ENCODE measurements at regions not wholly inside any gene's neighbourhood (a gene's known extent, or its start where the extent isn't known, plus 50 kb on each side); places are given as distances from the start of the nearest gene placed in this dataset.
"Not testable (repeated sequence)": the region's sequence is repeated elsewhere in the genome, so short reads cannot be mapped to it uniquely, and the experiment has no call there.

DNA sequence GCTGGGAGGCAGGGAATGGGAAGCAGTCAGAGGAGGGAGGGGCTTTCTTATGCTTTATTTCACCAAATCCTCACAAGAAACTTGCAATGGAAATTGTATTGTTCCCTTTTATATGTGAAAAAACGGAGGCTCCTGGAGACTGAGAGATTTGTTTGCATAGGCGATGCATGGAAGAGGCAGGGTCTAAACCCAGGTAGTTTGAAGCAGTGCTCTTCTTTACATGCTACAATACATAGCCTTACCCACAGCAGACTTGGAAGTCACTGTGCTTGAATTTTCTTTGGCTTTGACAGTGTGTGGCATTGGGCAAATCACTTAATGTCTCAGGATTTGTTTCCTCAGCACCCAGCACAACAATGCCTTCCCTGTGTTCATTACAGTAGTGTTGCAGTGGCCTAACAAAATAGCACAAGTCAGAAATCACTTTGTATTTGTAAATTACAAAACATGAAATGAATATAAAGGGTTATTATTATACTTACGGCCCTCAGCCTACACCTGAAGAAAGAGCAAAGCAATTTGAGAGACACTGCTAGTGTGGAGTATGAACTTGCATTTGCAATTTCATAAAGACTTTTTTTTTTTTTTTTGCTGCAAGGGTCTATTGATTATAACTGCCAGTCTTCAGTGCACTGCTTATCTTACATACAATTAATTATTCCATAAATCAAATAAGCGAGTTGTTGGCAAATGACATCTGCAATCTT is 646.4 kb upstream of the KCNMB2 start:
- DNase-seq, result no peak

DNA sequence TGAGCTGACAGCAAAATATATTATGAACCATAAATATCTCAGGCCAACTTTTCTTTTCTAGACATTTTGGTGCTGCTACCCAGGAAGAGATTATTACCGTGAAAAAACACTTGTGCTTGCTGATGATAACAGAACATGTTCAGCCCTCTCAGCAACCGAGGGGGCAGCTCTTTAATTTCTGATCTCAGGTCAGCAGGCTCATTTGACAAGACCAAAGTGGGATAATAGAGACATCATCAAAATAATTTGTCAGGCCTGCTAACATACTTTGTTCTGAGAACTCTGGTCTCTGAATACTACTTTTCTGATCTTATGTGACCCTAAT is 645.9 kb upstream of the KCNMB2 start:
- DNase-seq, result no peak

GRCh38 chr3:177891569-177891968 is 644.7 kb upstream of the KCNMB2 start:
- DNase-seq, result not testable (repeated sequence)

- no peak for DNase-seq
These were observed 642.9 kb upstream of the KCNMB2 start for GRCh38 chr3:177893331-177893730.

DNA sequence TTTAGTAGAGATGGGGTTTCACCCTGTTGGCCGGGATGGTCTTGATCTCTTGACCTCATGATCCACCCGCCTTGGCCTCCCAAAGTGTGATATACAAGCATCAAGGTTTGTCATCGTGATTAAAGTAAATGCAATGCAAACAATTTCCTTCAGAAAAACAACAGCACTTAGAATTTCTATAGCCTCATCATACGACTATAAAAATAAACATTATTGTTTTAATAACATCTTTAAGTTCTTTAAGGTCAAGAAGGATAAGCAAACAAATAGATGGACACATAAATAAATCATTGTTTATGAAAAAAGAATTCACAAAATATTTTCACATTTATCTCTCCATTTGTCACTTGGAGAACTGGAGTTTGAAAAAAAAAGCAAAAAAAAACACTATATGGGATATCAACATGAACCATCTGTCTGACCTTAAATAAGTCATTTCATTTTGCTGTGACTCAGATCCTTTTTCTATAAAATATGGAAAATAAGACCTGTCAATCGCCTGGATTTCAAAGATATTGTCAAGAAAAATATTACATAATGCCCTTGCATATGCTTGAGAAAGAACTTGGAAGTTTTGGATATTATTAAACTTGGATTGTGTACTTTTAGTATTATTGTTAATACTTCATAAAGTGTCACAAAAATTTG is 642.0 kb upstream of the KCNMB2 start:
- no peak for DNase-seq

- no peak for DNase-seq
These were observed 638.1 kb upstream of the KCNMB2 start for GRCh38 chr3:177898185-177898584.

DNA sequence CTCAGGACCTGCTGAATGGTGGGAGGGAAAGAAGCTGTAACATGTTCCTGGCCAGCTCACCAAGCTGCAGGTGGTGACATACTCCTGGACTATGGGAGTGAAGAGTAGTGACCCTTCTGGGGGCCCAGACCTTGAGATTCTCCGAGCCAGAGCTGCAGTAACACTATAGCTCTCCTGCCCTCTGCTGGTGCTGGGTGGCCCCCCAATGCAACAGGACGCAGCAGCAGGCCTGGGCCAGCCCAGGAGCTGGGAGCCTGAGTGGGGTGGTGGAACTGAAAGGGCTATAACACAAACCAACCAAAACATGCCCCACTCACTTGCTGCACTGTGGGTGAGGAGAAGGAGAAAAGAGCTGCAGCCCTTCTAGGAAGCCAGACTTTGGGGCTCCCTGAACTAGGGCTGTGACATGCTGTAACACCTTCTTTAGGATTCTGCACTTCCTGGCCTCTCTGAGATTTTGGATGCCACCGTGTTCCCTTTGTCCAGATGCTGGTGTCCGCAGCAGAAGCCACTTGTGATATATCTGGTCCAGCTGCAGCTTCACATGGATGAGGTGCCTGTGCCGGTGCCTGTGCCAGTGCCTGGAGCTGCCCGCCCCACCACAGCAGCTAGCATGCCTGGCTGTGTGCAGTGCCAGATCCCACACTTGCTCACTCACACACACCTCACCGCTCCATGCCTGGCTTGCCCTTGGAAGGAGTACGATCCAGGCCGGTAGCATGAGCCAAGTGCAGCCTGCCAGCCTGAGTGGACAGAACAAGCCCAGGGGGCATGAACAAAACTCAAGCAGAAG is 636.8 kb upstream of the KCNMB2 start:
- no peak for DNase-seq

DNA sequence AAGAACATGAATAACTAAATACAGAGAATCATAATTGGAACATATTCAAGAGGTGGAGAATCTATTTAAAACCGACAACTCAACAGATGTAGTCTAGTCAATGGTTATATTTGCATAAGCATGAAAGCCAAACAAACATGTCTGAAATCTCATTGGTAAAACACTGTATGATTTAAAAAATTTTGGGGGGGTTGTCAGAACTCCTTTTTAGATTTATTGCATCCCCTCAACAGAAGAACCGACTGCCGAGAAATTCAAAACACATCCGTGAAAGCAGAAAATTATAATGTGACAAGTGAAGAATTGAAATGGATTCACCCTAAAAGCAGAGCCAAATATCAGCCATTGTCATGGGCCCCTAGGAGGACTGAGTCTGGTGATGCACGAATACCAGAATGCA is 633.4 kb upstream of the KCNMB2 start:
- no peak for DNase-seq

DNA sequence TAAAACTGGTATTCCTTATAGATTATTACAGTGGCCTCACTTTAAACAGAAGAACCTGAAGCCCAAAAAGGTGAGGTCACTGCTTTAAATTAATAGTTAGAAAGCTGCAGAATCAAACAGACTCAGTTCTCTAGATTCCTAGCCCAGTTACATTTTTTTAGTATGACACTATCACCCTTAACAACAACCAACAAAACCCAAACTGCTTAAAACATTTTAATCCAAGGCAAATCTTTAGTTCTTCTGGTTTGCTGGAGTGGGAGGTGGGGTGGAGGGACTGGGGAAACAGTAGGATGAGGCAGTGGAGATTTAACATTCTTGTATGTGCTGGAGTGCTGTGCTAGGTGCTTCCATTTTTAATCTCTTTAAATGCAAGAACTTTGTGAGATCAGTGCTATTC is 631.6 kb upstream of the KCNMB2 start:
- DNase-seq, result no peak

- no peak for DNase-seq
These were observed 630.8 kb upstream of the KCNMB2 start for GRCh38 chr3:177905173-177906125.

DNA sequence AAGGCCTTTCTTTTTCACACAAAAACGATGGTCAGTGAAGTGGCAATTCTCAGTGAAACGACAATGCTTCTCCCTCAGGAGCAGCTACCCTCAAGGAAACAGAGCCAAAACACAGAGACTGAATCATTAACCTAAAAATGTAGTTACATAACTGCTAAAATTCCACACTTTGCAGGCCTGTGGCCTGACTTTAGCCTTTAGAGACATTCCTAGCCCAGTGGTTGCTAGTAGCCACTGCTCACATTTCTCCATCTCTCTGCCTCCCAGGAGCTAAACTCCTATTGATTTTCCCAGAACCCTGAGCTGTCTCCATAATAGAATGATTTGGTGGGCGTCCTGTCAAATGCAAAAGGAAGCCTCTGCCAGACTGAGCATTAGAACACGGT is 630.1 kb upstream of the KCNMB2 start:
- no peak for DNase-seq

DNA sequence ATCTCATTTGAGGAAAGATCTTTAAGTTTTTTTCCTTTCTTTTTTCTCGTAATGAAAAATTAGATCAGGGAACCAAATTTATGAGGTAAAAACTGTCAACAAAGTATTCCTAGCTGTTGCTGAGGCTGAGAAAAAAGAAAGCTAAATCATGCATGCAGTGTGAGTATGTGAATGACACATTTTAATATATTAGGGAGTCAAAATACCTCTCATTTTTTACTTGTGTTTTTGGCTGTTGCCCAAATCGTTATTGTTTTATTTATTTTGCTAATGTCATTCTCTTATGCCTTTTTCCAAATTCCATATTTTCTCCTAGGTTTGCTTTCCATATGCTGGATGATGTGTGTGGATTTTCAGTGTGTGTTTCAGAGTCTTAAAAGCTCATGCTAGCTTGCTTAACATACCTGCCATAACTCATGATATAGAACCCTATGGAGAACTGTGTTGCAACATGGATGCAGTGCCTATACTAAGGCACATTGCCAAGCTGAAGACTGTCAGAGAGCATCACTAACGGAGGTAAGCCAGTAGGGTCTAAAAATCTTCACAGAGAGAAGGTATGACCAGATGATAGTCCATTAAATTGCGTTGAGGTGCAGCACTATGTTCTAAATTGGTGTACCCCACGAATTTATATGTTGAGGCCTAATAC is 629.5 kb upstream of the KCNMB2 start:
- no peak for DNase-seq

DNA sequence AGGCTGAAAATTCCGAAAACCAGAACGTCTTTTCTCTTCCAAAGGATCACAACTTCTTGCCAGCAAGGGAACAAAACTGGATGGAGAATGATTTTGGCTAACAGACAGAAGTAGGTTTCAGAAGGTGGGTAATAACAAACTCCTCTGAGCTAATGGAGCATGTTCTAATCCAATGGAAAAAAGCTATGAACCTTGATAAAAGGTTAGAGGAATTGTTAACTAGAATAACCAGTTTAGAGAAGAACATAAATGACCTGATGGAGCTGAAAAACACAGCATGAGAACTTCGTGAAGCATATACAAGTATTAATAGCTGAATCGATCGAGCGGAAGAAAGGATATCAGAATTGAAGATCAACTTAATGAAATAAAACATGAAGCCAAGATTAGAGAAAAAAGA is 626.7 kb upstream of the KCNMB2 start:
- DNase-seq, result not testable (repeated sequence)

DNA sequence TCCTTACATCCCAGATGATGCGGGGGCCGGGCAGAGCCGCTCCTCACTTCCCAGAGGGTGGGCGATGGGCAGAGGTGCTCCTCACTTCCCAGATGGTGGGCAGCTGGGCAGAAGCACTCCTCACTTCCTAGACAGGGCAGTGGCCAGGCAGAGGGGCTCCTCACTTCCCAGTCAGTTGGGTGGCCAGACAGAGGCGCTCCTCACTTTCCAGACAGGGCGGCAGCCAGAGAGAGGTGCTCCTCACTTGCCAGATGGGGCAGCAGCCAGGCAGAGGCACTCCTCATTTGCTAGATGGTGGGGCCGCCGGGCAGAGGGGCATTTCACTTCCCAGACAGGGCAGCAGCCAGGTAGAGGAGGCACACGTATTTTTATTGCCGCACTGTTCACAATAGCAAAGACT is 622.0 kb upstream of the KCNMB2 start:
- DNase-seq, result no peak

DNA sequence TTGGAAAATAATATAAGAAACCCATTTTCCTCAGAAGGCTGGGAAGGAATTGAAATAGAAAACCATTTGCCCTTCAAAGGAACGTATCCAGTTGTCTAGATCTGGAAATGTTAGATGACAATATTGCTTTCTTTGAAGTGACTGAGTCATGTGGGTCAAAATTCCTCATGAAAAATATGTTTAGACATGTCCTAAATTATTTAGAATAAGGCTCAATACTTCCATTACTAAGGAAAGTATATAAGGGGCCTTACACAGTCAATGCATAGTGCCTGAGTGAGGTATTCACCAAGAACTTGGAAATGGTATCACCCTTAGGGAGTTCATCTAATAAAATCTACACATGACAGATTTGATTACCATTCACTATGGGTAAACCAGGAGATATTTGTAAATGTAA is 619.8 kb upstream of the KCNMB2 start:
- DNase-seq, result no peak

GRCh38 chr3:177917234-177917861 is 618.9 kb upstream of the KCNMB2 start:
- DNase-seq, result no peak

GRCh38 chr3:177921153-177921552 is 615.1 kb upstream of the KCNMB2 start:
- no peak for DNase-seq

DNA sequence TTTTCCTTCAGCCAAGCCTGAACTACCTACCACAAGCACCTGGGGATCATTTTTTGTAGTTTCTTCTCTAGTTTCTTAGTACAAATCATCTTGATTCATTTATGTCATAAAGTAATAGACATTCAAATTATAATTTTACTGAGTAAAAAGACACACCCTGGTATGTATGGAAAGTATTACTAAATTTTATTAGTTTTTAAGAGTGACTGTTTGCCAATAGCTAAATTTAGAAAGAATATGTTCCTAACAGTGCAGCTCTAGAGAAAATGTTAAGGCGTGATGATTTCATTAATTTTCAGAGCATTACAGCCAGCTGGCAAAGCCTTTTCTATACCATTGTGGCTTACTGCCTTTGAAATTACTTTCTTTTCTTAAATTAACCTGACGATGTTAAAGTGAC is 612.0 kb upstream of the KCNMB2 start:
- DNase-seq, result no peak

DNA sequence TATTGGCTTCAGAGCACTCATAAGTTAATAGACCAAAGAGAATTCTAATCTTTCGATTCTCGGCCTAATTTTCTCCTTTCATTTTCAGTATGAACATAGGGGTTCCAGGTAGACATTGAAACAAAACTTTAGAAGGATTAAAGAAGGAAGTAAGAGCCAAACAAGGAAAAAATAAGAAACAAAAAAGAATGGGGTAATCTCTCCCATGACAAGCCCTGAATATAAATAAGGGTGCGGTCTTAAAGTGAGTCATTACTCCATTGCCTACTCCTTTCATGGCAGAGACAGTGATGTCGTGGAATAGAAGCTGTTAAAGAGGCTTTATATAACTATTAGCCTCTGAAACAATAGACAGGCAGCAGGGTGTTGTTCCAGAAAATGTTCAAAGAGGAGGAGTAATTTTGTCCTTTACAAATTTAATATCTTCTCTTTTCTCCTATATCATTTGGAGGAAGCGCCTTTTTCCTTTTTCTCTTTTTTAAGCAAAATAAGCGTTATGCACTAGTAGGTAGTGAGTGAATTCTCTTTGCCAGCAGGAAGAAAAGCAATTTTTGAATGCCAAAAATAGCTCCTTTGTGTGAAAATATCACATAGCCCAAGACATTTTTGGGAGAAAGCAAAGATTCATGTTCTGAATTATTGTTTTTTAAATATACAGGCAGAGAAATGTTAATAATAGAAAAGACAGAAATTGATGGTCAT is 607.9 kb upstream of the KCNMB2 start:
- peak; percentile 67 to 68 for DNase-seq

DNA sequence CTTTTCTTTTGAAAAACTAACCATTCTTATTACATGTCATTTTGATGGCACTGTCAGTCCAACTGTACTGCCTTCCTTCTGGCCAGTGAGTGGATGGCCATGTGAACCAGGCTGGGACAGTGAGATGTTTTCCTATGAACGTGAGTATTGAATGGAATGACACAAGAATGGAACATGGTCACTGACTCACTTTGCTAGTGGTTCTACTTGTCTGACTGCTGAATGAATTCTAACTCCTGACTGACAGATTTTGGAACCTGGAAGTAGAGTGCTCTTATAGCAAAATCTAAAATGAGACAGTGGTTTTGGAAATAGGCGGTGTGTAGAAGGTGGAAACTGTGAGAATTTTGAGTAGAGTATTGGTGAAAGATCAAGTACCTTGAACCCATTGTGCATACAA is 606.9 kb upstream of the KCNMB2 start:
- peak in 1 of 2 donors; percentile 10 for DNase-seq

- DNase-seq, result no peak
These were observed 605.5 kb upstream of the KCNMB2 start for GRCh38 chr3:177930771-177931170.
